Stimulated activated CD4-positive, alpha-beta T cell treated with anti-CD3 and anti-CD28 coated beads, Interleukin-1b, Interleukin-23, amount 100 ng/mL, for 4 hours (primary cell): ENCODE measurements at regions not wholly inside any gene's neighbourhood (a gene's known extent, or its start where the extent isn't known, plus 50 kb on each side); places are given as distances from the start of the nearest gene placed in this dataset.
A peak's percentile ranks its signal among the peaks of the same experiment; 100 is the strongest.
"Not testable (repeated sequence)": the region's sequence is repeated elsewhere in the genome, so short reads cannot be mapped to it uniquely, and the experiment has no call there.

ENCODE experiments used
- DNase-seq, 2 donors: peaks; one replicate each; pipeline ENCODE4 v3.0.0-alpha.2; 2020; ENCODE audit warnings: low read depth in 2 of 2

- no peak for DNase-seq
Observed at GRCh38 chr6:14996892-14997291, 249.0 kb upstream of the JARID2 start.

- DNase-seq: no peak
Observed at GRCh38 chr6:14997507-14997906, 248.4 kb upstream of the JARID2 start.

GRCh38 chr6:14999106-14999505 lies 246.8 kb upstream of the JARID2 start:
- DNase-seq: no peak

GRCh38 chr6:15001326-15001910 lies 244.5 kb upstream of the JARID2 start:
- no peak for DNase-seq

GRCh38 chr6:15008269-15008668 lies 237.6 kb upstream of the JARID2 start:
- DNase-seq: no peak

GRCh38 chr6:15014958-15015357 lies 230.9 kb upstream of the JARID2 start:
- DNase-seq: no peak

GRCh38 chr6:15016813-15017212 lies 229.1 kb upstream of the JARID2 start:
- DNase-seq: no peak

GRCh38 chr6:15017261-15017660 lies 228.6 kb upstream of the JARID2 start:
- DNase-seq: no peak

GRCh38 chr6:15017803-15018202 lies 228.1 kb upstream of the JARID2 start:
- no peak for DNase-seq

- no peak for DNase-seq
Observed at GRCh38 chr6:15020119-15020770, 225.6 kb upstream of the JARID2 start.

GRCh38 chr6:15021074-15021473 lies 224.8 kb upstream of the JARID2 start:
- DNase-seq: no peak

- DNase-seq: not testable (repeated sequence)
Observed at GRCh38 chr6:15023018-15023417, 222.9 kb upstream of the JARID2 start.

- DNase-seq: peak; percentile 10 to 19
Observed at GRCh38 chr6:15023448-15023847, 222.4 kb upstream of the JARID2 start.

GRCh38 chr6:15025446-15025845 lies 220.4 kb upstream of the JARID2 start:
- DNase-seq: no peak

- no peak for DNase-seq
Observed at GRCh38 chr6:15026832-15027231, 219.0 kb upstream of the JARID2 start.

GRCh38 chr6:15027472-15027871 lies 218.4 kb upstream of the JARID2 start:
- no peak for DNase-seq

GRCh38 chr6:15032015-15032414 lies 213.9 kb upstream of the JARID2 start:
- DNase-seq: no peak

- no peak for DNase-seq
Observed at GRCh38 chr6:15033850-15034203, 212.0 kb upstream of the JARID2 start.

GRCh38 chr6:15036690-15037245 lies 209.1 kb upstream of the JARID2 start:
- no peak for DNase-seq

- no peak for DNase-seq
Observed at GRCh38 chr6:15037253-15037652, 208.6 kb upstream of the JARID2 start.

GRCh38 chr6:15038013-15038791 lies 207.7 kb upstream of the JARID2 start:
- no peak for DNase-seq

GRCh38 chr6:15039136-15039535 lies 206.7 kb upstream of the JARID2 start:
- DNase-seq: no peak

- no peak for DNase-seq
Observed at GRCh38 chr6:15042938-15043337, 202.9 kb upstream of the JARID2 start.
